ENCODE measurements at regions not wholly inside any gene's neighbourhood (a gene's known extent, or its start where the extent isn't known, plus 50 kb on each side); places are given as distances from the start of the nearest gene placed in this dataset.

GRCh38 chr11:113632981-113633380 is 73.1 kb downstream of the TMPRSS5 start (continued):
- TF ChIP-seq ZNF532 (CRISPR knock-in tag; IDR thresholded peaks at IDR 0.05; ENCODE audit: borderline replicate concordance) = no peak
- TF ChIP-seq GTF2I (CRISPR knock-in tag; conservative IDR thresholded peaks at IDR 0.05) = no peak
- no peak for TF ChIP-seq ZNF512 (CRISPR knock-in tag; IDR thresholded peaks at IDR 0.05; ENCODE audit: borderline replicate concordance)
- TF ChIP-seq RELA (CRISPR knock-in tag; IDR thresholded peaks at IDR 0.05; ENCODE audit: borderline replicate concordance) = no peak
- TF ChIP-seq FOXK1 (CRISPR knock-in tag; IDR thresholded peaks at IDR 0.05) = no peak
- TF ChIP-seq TCF7 (CRISPR knock-in tag; IDR thresholded peaks at IDR 0.05; ENCODE audit: low read depth) = no peak
- no peak for TF ChIP-seq SMAD3 (CRISPR knock-in tag; IDR thresholded peaks at IDR 0.05; ENCODE audit: borderline replicate concordance)
- no peak for TF ChIP-seq TEAD4 (CRISPR knock-in tag; IDR thresholded peaks at IDR 0.05)
- TF ChIP-seq TP53 (CRISPR knock-in tag; IDR thresholded peaks at IDR 0.05) = no peak
- no peak for TF ChIP-seq RORB (CRISPR knock-in tag; IDR thresholded peaks at IDR 0.05)
- TF ChIP-seq ZNF423 (CRISPR knock-in tag; IDR thresholded peaks at IDR 0.05) = no peak
- TF ChIP-seq MAX (CRISPR knock-in tag; IDR thresholded peaks at IDR 0.05) = no peak

- no peak for ATAC-seq
- H3K4me3 Mint-ChIP-seq = no peak overlapping the region; the same call in 1 of the 2 replicates
- no peak overlapping the region for H3K27ac Mint-ChIP-seq
- H3K4me1 Mint-ChIP-seq = peaks cover 41% of the 10 kb centered on the region
- no peak for TF ChIP-seq TEAD1 (CRISPR knock-in tag; IDR thresholded peaks at IDR 0.05)
- no peak for TF ChIP-seq NR3C1 (CRISPR knock-in tag; conservative IDR thresholded peaks at IDR 0.05; ENCODE audit: low read depth)
- no peak for TF ChIP-seq ZNF423 (CRISPR knock-in tag; IDR thresholded peaks at IDR 0.05)
- TF ChIP-seq TEAD4 (CRISPR knock-in tag; IDR thresholded peaks at IDR 0.05) = no peak
- TF ChIP-seq FOXP4 (CRISPR knock-in tag; IDR thresholded peaks at IDR 0.05) = no peak
- no peak for TF ChIP-seq NFATC4 (CRISPR knock-in tag; IDR thresholded peaks at IDR 0.05)
- TF ChIP-seq ZNF121 (CRISPR knock-in tag; IDR thresholded peaks at IDR 0.05) = no peak
- no peak for TF ChIP-seq ZNF138 (CRISPR knock-in tag; conservative IDR thresholded peaks at IDR 0.05)
- no peak for TF ChIP-seq NFE2L1 (CRISPR knock-in tag; IDR thresholded peaks at IDR 0.05)
- TF ChIP-seq ZNF232 (CRISPR knock-in tag; IDR thresholded peaks at IDR 0.05) = no peak
- DNase-seq (ENCODE audit: low spot score) = no peak
- ChIA-PET CTCF (interaction anchor here (1.2 to 1.4 kb wide), 3 partner anchors 60 to 144 kb away, joined by 5 to 7 read pairs (median 5); partner anchors contain the start of gene ZW10), POLR2A (no interaction called here)
- H3K9me3 Mint-ChIP-seq = no peaks in the 10 kb centered on the region
- no peaks in the 10 kb centered on the region for H3K36me3 Mint-ChIP-seq
- H3K27me3 Mint-ChIP-seq (ENCODE audit: low read depth) = peaks cover 58% of the 10 kb centered on the region
These were observed 76.5 kb downstream of the TMPRSS5 start for GRCh38 chr11:113629562-113629961.
